ENCODE measurements at regions not wholly inside any gene's neighbourhood (a gene's known extent, or its start where the extent isn't known, plus 50 kb on each side); places are given as distances from the start of the nearest gene placed in this dataset.
A peak's percentile ranks its signal among the peaks of the same experiment; 100 is the strongest.

DNA sequence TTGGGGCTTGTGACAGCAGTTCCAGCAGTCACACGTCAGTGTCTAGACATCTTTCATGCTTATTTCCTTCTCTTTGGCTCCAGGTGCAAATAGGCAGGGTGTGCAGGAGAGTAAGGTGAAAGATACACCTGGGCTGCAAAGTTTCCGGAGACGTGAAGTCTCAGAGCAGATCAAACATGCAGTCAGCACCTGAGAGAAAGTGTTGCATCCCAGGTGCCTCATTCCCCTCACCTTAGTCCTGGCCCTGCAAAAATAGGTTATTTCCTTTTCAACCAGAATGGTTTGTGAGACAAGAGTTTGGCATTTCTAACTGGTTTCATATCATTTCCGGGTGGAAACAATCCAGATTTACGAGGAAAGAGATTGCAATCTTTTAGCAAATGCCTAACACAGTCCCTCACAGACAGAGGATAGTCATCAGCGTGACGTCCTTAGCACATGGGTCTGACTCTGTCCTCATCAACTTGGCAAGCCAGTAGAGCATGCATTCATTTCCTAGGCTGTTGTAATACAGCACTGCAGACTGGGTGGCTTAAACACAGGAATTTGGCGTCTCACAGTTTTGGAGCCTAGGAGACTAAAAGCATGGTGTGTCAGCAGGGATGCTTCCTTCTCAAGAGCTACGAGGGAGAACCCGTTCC lies 58.2 kb upstream of the ARRDC4 start:
- Histone ChIP-seq H3K27ac (no peak overlapping the region), H3K4me3 (no peak overlapping the region), H3K27me3 (peaks cover 15% of the 10 kb centered on the region), H3K4me1 (replicated peaks in 1 of 2) (peaks cover 0 to 5% of the 10 kb centered on the region in 2 donors), H3K9me3 (replicated peaks in 1 of 3) (no peaks in the 10 kb centered on the region), H3K36me3 (replicated peaks in 1 of 2) (no peaks in the 10 kb centered on the region)
- intact Hi-C loops (cut with DNase I) = loop anchor here (5.0 to 10.0 kb wide), 3 partner anchors 273 to 395 kb away; no protein-coding TSS in a partner anchor
- TF ChIP-seq, protein P1, sequence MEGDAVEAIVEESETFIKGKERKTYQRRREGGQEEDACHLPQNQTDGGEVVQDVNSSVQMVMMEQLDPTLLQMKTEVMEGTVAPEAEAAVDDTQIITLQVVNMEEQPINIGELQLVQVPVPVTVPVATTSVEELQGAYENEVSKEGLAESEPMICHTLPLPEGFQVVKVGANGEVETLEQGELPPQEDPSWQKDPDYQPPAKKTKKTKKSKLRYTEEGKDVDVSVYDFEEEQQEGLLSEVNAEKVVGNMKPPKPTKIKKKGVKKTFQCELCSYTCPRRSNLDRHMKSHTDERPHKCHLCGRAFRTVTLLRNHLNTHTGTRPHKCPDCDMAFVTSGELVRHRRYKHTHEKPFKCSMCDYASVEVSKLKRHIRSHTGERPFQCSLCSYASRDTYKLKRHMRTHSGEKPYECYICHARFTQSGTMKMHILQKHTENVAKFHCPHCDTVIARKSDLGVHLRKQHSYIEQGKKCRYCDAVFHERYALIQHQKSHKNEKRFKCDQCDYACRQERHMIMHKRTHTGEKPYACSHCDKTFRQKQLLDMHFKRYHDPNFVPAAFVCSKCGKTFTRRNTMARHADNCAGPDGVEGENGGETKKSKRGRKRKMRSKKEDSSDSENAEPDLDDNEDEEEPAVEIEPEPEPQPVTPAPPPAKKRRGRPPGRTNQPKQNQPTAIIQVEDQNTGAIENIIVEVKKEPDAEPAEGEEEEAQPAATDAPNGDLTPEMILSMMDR (IDR thresholded peaks at IDR 0.05) = no peak
- no peak for TF ChIP-seq POLR2A (IDR thresholded peaks at IDR 0.05)
- 49 to 61% (median 52%) methylated on average over 9 to 10 of the region's 10 CpGs for WGBS, 4 donors
- no peak for DNase-seq

DNA sequence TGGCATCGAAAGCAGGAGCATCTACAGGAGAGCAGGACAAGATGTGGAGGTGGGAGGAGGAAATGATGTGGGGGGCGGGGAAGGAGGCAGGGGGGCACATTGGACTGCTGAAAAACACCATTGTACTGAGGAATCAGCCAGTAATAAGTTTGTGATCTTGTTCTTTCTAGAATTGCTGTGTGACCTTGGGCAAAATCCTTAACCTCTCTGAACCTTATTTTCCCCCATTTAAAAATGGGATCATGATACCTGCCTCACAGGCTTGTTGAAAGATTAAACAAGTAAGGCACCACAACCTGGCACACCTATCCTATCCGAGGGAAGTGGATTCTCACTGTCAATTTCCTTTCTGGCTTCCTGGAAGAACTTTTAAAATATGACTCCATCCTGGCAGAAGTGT lies 56.9 kb upstream of the ARRDC4 start:
- H3K27me3 ChIP-seq = peaks cover 15% of the 10 kb centered on the region
- WGBS, 4 donors = 45 to 81% (median 64%) methylated on average over 3 of the region's 3 CpGs
- no peak overlapping the region for H3K4me3 ChIP-seq
- peaks cover 0 to 5% of the 10 kb centered on the region in 2 donors for H3K4me1 ChIP-seq (replicated peaks in 1 of 2)
- intact Hi-C loops (cut with DNase I) = loop anchor here (5.0 to 10.0 kb wide), 3 partner anchors 271 to 394 kb away; no protein-coding TSS in a partner anchor
- DNase-seq = no peak
- TF ChIP-seq POLR2A (IDR thresholded peaks at IDR 0.05) = no peak
- TF ChIP-seq, protein P1 (IDR thresholded peaks at IDR 0.05) = no peak
- H3K27ac ChIP-seq = no peak overlapping the region
- no peaks in the 10 kb centered on the region for H3K9me3 ChIP-seq (replicated peaks in 1 of 3)
- H3K36me3 ChIP-seq (replicated peaks in 1 of 2) = no peaks in the 10 kb centered on the region

DNA sequence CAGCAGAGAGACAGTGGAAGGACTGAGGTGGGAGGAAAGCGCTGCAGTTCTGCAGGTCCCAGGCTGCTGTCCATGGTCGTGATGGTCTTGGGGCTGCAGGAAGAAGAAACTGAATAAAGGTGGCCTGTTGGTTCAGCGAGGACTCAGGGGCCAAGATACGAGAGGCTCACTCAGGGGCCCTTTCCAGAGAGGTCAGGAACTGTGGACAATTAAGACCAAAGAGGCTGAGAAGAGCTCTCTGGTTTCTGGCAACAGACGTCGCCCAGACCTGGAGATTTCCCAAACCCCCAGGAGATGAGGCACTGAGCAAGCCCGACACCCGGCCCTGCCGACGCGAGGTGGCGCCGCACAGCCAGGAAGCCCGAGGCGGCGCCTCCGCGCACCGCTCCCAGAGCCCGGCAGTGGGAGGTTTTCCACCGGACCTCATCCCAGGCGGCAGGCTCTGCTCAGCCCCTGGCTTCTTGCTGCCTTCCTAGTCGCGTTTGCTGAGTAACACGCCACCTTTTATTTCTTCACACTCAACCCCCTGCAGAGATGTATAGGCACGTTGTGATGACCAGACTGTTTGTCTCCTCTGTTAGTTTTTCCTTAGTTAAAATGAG lies 56.4 kb upstream of the ARRDC4 start:
- peak; percentile 70 to 84 (median 79) for DNase-seq
- Histone ChIP-seq H3K27me3 (peaks cover 15% of the 10 kb centered on the region), H3K4me3 (no peak overlapping the region), H3K9me3 (replicated peaks in 1 of 3) (no peaks in the 10 kb centered on the region), H3K4me1 (replicated peaks in 1 of 2) (no peaks in the 10 kb centered on the region), H3K36me3 (replicated peaks in 1 of 2) (no peaks in the 10 kb centered on the region), H3K27ac (no peak overlapping the region)
- 1 to 2% (median 2%) methylated on average over 25 to 26 of the region's 26 CpGs for WGBS, 4 donors
- intact Hi-C loops (cut with DNase I) = loop anchor here (5.0 to 10.0 kb wide), 3 partner anchors 271 to 393 kb away; no protein-coding TSS in a partner anchor
- TF ChIP-seq, protein P1 (IDR thresholded peaks at IDR 0.05) = peak; percentile 39 to 75 (median 63)
- no peak for TF ChIP-seq POLR2A (IDR thresholded peaks at IDR 0.05)

DNA sequence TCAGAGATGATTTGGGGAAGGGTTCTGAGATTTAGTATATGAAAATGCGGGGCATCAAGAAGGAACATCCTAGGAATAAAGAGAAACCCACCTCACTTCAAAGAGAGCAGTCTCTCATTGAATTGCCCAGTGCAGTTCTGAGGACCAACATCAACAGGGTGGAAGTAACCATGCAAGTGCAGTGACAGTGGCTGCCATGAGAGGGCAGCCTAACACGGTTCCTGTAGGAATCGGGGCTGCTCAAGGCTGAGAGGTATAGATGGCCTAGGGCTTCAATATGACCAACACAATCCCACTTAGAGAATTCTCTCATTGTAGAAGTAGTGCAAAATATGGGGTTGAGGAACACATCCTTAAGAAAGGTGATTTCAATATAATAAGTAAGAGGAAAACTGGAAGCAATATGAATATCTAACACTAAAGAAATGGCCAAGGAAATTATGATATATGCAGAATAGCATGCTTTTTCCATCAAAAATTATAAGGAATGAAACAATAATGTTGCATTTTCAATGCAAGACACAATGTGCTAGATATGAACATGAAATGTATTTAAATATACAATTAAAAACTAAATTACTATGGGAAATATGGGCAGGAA lies 51.1 kb upstream of the ARRDC4 start:
- DNase-seq = peak; percentile 42 to 83 (median 69)
- intact Hi-C loops (cut with DNase I) = loop anchor here (2.0 to 10.0 kb wide), 3 partner anchors 173 to 265 kb away; no protein-coding TSS in a partner anchor

More for the DNA sequence above, 51.1 kb upstream of the ARRDC4 start:
- TF ChIP-seq POLR2A (IDR thresholded peaks at IDR 0.05) = no peak
- TF ChIP-seq, protein P1 (IDR thresholded peaks at IDR 0.05) = peak; percentile 66 to 92 (median 88)
- H3K27me3 ChIP-seq = peaks cover 16% of the 10 kb centered on the region
- no peaks in the 10 kb centered on the region for H3K4me1 ChIP-seq (replicated peaks in 1 of 2)
- H3K27ac ChIP-seq = no peak overlapping the region
- H3K36me3 ChIP-seq (replicated peaks in 1 of 2) = no peaks in the 10 kb centered on the region
- H3K9me3 ChIP-seq (replicated peaks in 1 of 3) = no peaks in the 10 kb centered on the region
- no peak overlapping the region for H3K4me3 ChIP-seq
- WGBS, 4 donors = 0 to 2% (median 1%) methylated on average over 3 of the region's 3 CpGs
